Suppressor macrophage treated with lipopolysaccharide for 4 hours (primary cell): ENCODE measurements at regions not wholly inside any gene's neighbourhood (a gene's known extent, or its start where the extent isn't known, plus 50 kb on each side); places are given as distances from the start of the nearest gene placed in this dataset.
"Not testable (repeated sequence)": the region's sequence is repeated elsewhere in the genome, so short reads cannot be mapped to it uniquely, and the experiment has no call there.

Experiments
- DNase-seq: peaks from one replicate; pipeline ENCODE4 v3.0.0-alpha.2; 2020

- DNase-seq = no peak
These were observed 77.3 kb downstream of the PPCDC start for GRCh38 chr15:75100679-75101078.

GRCh38 chr15:75104804-75105557 is 81.6 kb downstream of the PPCDC start:
- peak; percentile 96 for DNase-seq

GRCh38 chr15:75107516-75107907 is 84.1 kb downstream of the PPCDC start:
- DNase-seq = no peak

GRCh38 chr15:75107908-75108838 is 84.8 kb downstream of the PPCDC start:
- DNase-seq = peak; percentile 91

GRCh38 chr15:75109021-75109735 is 85.8 kb downstream of the PPCDC start:
- no peak for DNase-seq

- DNase-seq = no peak
These were observed 86.3 kb downstream of the PPCDC start for GRCh38 chr15:75109736-75110130.

- peak; percentile 86 for DNase-seq
These were observed 89.0 kb downstream of the PPCDC start for GRCh38 chr15:75112278-75112847.

- DNase-seq = peak; percentile 97
These were observed 88.7 kb upstream of the C15orf39 start for GRCh38 chr15:75112848-75113492.

GRCh38 chr15:75114327-75114726 is 87.4 kb upstream of the C15orf39 start:
- DNase-seq = no peak

- DNase-seq = no peak
These were observed 86.9 kb upstream of the C15orf39 start for GRCh38 chr15:75114796-75115195.

GRCh38 chr15:75115411-75115913 is 86.2 kb upstream of the C15orf39 start:
- not testable (repeated sequence) for DNase-seq

- DNase-seq = not testable (repeated sequence)
These were observed 85.5 kb upstream of the C15orf39 start for GRCh38 chr15:75116143-75116542.

GRCh38 chr15:75117993-75118392 is 83.7 kb upstream of the C15orf39 start:
- DNase-seq = no peak

- not testable (repeated sequence) for DNase-seq
These were observed 82.4 kb upstream of the C15orf39 start for GRCh38 chr15:75119312-75119711.

- DNase-seq = no peak
These were observed 80.2 kb upstream of the C15orf39 start for GRCh38 chr15:75121491-75121890.

- peak; percentile 41 for DNase-seq
These were observed 78.3 kb upstream of the C15orf39 start for GRCh38 chr15:75123395-75123794.

- not testable (repeated sequence) for DNase-seq
These were observed 77.4 kb upstream of the C15orf39 start for GRCh38 chr15:75124278-75124677.

- DNase-seq = no peak
These were observed 75.7 kb upstream of the C15orf39 start for GRCh38 chr15:75125935-75126334.

GRCh38 chr15:75126864-75127580 is 74.7 kb upstream of the C15orf39 start:
- no peak for DNase-seq

- no peak for DNase-seq
These were observed 71.9 kb upstream of the C15orf39 start for GRCh38 chr15:75129788-75130187.

GRCh38 chr15:75131269-75131643 is 70.4 kb upstream of the C15orf39 start:
- DNase-seq = peak; percentile 87
